BJ (cell line): ENCODE measurements at regions not wholly inside any gene's neighbourhood (a gene's known extent, or its start where the extent isn't known, plus 50 kb on each side); places are given as distances from the start of the nearest gene placed in this dataset.

ENCODE experiments used
- CTCF ChIA-PET: fragments of 350-600 bp; formaldehyde crosslinking; extraction: SDS; loops from one replicate; lab custom pipeline; 2021; ENCODE audit warnings: antibody characterized with exemption, inconsistent platforms; lab: Yijun Ruan, JAX
- POLR2A ChIA-PET: fragments of 300-600 bp; sonication (Branson Sonifier 250); formaldehyde crosslinking; extraction: SDS; loops from one replicate; lab custom pipeline; 2021; ENCODE audit warnings: antibody characterized with exemption; lab: Charles Lee
- DNase-seq: peaks from one replicate; pipeline ENCODE4 v3.0.0-alpha.2; 2011; ENCODE audit warnings: low read depth
- H3K27me3 ChIP-seq: 2 replicates; pipeline ENCODE4 v1.6.0; 2011; ENCODE audit warnings: low read length; ENCODE audit not compliant: control insufficient read depth, insufficient read depth
- H3K36me3 ChIP-seq: 2 replicates; pipeline ENCODE4 v1.5.1; 2011; ENCODE audit warnings: low read length; ENCODE audit not compliant: control insufficient read depth, insufficient read depth
- H3K4me3 ChIP-seq: 2 replicates; pipeline ENCODE4 v1.5.1; 2011; ENCODE audit warnings: low read depth, mild to moderate bottlenecking, control low read depth, low read length
- CTCF ChIP-seq: IDR thresholded peaks from 2 replicates; pipeline ENCODE4 v1.5.1; 2011; ENCODE audit warnings: low read depth, mild to moderate bottlenecking, control low read depth, inconsistent platforms, low read length, moderate library complexity; ENCODE audit not compliant: insufficient read depth

DNA sequence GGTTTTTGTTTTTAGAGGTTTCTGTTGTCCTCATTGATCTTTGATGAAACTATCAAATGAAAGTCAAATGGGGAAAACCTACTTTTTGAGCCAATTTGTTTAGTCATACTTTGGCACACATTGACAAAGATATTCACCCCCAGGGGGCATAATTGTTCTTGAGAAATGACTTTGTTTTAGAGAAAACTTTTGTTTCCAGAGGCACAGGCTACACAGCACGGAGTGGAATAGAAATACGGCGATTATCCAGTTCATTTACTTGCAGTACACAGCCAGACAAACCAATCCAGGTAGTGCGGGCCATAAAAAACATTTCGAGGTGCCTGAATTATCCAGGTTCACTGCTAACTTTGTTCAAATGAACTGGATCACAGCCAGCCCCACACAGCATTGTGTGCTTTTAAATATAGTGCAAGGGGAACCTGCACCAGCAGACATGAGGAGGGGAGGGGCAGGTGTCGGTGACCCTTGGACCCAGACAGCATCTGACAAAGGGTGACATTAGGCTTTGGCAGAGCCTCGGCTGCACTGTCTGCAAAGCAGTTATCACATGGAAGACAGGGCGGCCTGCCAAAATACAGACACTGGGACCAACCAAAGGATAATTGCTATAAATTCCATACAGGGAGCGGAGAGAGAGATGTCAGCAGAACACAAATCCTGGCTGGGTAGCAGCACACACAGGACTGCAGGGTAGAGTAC is 179.6 kb upstream of the NOCT start:
- peaks cover 8% of the 10 kb centered on the region for H3K27me3 ChIP-seq
- ChIA-PET CTCF (interaction anchor here (1.1 kb wide), 1 partner anchor 10 kb away, joined by 3 read pairs; no protein-coding TSS in a partner anchor), POLR2A (no interaction called here)
- no peak overlapping the region for H3K4me3 ChIP-seq
- DNase-seq: no peak
- no peak for TF ChIP-seq CTCF
- no peaks in the 10 kb centered on the region for H3K36me3 ChIP-seq

- no peak for DNase-seq
- POLR2A ChIA-PET: interaction anchor here (0.6 kb wide), 1 partner anchor 13 kb away, joined by 3 read pairs; no protein-coding TSS in a partner anchor
- CTCF ChIA-PET: no interaction called here
- Histone ChIP-seq H3K36me3 (no peaks in the 10 kb centered on the region), H3K4me3 (no peak overlapping the region), H3K27me3 (peaks cover 5% of the 10 kb centered on the region)
- no peak for TF ChIP-seq CTCF
Observed at GRCh38 chr4:138833974-138834373, 181.6 kb upstream of the NOCT start.

DNA sequence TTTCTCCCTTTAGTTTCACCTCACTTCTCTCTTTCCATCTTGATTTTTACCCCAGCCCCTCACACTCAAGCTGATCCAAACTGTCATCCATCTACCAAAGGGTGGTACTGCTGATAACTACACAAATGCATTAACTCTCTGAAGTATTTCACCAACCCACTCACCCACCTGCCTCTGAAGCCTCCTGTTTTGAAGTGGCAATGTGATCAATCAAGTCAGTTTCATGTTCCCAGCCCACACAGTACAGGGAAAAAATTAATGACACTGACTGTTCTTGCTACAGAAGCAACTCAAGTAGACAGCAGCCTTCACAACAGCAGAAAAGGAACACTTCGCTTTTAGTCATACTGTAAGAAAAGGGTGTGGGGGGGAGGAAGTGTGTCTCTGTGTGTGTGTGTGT is 183.0 kb upstream of the NOCT start:
- Histone ChIP-seq H3K4me3 (no peak overlapping the region), H3K27me3 (peaks cover 2% of the 10 kb centered on the region; the same call in 1 of the 2 replicates), H3K36me3 (no peaks in the 10 kb centered on the region)
- POLR2A ChIA-PET: no interaction called here
- CTCF ChIA-PET: interaction anchor here (0.9 kb wide), 1 partner anchor 9 kb away, joined by 3 read pairs; no protein-coding TSS in a partner anchor
- no peak for DNase-seq
- TF ChIP-seq CTCF: no peak

DNA sequence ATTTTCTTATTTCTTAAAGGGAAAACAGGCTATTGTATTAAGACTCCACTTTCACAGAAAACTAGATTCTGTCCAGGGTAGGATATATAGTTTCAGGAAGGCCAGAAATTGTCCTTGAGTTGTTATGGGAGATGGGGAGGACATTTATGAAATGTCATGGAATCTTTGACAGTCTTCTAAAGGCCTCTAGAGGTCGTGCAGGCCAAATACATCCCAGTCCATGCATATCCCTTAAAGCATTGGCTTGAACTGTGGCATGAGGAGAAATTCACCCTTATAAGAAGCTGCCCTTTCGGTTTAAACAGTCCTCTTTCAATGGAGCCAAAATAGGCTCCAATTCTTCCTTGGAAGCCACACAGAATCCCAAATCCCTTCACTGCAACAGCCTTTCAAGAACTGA is 183.6 kb upstream of the NOCT start:
- no peak for DNase-seq
- ChIA-PET CTCF (interaction anchor here (1.3 kb wide), 1 partner anchor 39 kb away, joined by 3 read pairs; no protein-coding TSS in a partner anchor), POLR2A (no interaction called here)
- Histone ChIP-seq H3K36me3 (no peaks in the 10 kb centered on the region), H3K27me3 (peaks cover 2% of the 10 kb centered on the region; the same call in 1 of the 2 replicates), H3K4me3 (no peak overlapping the region)
- TF ChIP-seq CTCF: no peak

DNA sequence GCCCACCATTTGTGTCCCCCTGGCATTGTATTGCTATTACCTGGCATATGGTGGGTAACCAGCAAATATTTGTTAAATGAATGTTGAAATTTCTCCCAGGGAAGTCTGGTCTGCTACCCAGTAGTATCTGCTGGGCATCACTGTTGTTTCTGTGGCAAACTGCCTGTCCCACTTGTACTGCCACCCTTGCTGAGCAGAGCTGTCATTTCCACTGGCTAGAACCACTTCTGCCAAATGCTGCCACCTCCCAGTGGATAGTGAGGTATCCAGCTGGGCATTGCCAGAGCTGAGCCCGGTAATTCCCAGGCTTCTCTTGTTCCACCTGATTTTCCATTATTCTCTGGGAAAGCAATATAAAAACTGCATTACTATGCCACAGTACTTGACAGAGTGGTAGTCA is 186.7 kb upstream of the NOCT start:
- TF ChIP-seq CTCF: no peak
- CTCF ChIA-PET: no interaction called here
- POLR2A ChIA-PET: no interaction called here
- Histone ChIP-seq H3K36me3 (no peaks in the 10 kb centered on the region), H3K27me3 (no peaks in the 10 kb centered on the region; the same call in 1 of the 2 replicates), H3K4me3 (no peak overlapping the region)
- no peak for DNase-seq
